HG02763 (cell line): ENCODE measurements at regions not wholly inside any gene's neighbourhood (a gene's known extent, or its start where the extent isn't known, plus 50 kb on each side); places are given as distances from the start of the nearest gene placed in this dataset.
"Not testable (repeated sequence)": the region's sequence is repeated elsewhere in the genome, so short reads cannot be mapped to it uniquely, and the experiment has no call there.

Source experiments
- ATAC-seq: cut with Tn5 transposase; IDR thresholded peaks from one replicate; pipeline ENCODE4 v1.9.1; 2021; ENCODE audit warnings: mild to moderate bottlenecking, moderate library complexity; ENCODE audit not compliant: unreplicated experiment

DNA sequence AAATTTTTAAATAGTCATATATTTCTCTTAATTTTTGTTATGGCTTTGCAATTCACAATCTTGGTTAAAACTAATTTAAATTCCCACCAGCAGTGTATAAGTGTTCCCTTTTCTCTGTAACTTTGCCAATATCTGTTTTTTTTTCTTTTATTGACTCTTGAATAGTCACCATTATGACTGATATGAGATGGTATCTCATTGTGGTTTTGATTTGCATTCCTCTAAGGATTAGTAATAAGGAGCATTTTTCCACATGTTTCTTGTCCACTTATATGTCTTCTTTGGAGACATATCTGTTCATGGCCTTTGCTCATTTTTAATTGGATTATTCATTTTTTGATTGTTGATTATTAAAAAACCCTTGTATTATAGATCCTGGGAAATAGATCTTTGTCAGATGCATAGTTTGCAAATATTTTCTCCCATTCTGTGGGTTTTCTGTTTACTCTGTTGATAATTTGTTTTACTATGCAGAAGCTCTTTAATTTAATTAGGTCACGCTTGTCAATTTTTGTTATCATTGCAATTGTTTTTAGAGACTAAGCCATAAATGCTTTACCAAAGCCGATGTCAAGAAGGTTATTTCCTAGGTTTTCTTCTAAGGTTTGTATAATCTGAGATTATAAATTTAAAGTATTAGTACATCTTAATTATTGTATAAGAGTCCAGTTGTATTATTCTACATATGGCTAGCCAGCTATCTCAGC lies 610.9 kb downstream of the CHSY3 start:
- ATAC-seq, result no peak

DNA sequence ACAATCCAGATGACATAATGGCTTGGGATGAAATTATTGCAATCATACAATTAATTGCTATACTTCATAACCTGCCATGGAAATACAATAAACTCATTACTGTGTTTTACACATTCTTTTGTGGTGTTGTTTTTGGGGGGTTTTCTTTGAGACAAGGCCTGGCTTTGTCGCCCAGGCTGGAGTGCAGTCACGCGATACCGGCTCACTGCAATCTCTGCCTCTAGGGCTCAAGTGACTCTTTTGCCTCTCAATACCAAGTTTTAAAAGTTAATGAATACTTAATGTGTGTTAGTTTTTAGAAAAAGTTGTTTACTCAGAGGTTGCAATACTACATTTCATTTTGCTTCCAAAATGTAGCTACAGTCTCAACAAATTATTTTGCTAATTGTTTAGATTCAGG lies 598.4 kb downstream of the CHSY3 start:
- ATAC-seq, result no peak

DNA sequence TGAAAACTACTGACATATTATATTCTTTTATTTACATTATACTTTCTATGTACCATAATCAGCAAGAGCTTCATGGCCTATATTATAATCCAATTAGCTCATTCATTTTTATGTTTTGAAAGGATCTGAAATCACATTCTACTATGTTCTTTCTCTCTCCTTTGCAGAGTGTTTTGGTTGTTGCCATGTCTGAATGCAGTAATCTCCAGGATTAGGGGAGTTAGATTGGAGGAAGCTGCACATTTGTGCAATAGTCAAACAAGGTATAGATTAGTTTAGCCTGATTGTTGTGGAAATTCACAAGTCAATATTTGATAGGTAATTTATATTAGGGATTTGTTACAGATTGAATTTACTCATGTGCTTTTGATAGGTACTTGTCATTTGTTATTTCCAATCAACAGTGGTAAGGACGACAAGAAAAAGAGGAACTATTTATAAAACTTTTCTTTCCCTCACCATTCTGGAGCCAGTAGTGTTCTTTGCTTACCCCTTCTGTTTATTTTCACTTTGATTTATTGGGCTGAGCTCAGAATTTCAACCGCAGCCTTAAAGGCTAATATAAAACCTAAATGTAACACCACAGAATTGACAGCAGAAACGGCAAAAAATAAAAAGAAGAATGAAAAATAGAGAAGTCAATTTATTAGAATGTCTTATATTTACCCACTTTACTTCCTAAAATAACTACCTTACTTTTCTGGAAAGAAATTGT lies 597.0 kb downstream of the CHSY3 start:
- ATAC-seq, result no peak

GRCh38 chr5:130500495-130500894 lies 596.2 kb downstream of the CHSY3 start:
- not testable (repeated sequence) for ATAC-seq

DNA sequence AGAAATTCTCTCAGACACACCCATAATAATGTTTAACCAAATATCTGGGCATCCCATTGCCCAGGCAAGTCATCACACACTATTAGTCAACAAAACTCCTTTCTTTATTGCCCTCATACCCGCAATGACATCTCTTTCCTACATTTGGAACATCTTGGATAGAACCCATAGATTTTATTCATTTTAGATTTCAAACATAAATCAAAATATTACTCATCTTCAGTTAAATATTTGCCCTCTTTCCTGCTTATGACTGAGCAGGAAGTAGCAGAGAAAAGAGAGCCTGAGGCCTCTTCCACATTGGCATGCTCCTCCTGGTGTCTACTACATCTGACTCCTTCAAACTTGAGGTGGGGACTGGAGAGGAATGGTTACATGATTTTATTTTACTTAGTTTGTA lies 592.0 kb downstream of the CHSY3 start:
- no peak for ATAC-seq

DNA sequence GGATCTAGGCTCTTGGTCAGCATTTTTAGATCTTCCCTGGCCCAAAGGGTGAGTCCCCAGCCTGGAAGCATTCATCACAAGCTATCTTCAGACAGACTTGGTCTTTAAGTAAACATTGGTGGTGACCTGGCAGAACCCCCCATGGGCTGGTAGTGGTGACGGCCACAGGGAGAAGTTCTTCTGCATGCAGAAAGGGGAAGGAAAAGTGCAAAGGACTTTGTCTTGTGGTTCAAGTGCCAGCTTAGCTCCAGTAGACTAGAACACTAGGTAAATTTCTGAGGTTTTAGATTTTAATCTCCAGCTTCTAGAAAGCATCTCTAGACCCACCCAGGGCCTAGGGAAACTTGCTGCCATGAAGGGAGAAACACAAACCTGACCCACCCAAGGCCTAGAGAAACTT lies 584.0 kb downstream of the CHSY3 start:
- no peak for ATAC-seq

DNA sequence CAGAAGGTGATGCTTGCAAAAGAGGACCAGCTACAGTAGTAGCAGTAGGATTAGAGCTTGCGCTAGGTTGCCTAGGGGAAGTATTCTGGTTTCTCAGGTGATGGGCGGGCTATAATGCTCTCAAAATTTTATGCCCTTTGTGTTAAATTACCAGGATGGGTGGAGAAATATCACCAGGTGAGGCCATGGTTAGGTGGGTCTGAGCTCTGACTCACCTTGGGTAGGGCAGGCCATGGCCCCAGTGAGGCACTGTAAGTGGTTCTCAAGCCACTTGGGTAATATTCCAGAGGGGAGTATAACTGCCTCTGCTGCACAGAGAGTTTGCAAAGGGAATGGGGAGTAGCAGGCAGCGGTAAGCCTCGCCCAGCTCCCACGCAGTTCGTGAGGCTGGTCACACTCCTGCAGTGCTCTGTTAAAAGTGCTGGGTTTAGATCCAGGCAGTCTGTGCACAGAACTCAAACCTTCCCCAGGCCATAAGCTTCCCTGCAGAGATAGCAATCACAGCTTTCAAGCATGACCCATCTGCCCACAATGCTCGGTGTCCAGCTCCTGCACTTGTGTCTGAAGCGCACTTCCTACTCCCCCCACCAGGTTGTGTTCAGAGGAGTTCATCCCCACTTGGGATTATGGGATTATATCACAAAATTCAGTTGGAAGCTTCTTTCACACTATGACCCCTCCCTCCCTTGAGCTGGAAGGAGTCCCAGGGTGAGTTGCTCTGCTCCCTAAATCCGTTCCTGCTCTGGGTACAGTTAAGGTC lies 575.0 kb downstream of the CHSY3 start:
- ATAC-seq, result no peak

DNA sequence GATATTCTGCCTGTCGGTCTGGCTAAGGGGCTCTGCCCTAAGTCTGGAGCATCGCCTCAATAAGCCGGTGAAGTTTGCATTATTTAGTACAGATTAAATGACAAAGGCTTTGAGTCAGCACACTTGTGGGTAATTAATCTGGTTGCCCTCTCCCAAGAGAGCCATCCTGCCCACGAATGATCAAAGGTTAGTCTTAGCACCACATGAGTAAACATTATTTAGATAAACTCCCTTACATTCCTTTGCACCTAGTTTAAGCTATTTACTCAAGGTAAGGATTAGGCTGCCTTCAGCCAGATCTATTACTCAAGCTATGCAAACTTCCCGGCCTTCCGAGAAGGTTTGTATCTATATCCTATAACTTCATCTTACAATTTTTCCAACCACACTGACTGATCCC lies 572.1 kb downstream of the CHSY3 start:
- ATAC-seq, result no peak

DNA sequence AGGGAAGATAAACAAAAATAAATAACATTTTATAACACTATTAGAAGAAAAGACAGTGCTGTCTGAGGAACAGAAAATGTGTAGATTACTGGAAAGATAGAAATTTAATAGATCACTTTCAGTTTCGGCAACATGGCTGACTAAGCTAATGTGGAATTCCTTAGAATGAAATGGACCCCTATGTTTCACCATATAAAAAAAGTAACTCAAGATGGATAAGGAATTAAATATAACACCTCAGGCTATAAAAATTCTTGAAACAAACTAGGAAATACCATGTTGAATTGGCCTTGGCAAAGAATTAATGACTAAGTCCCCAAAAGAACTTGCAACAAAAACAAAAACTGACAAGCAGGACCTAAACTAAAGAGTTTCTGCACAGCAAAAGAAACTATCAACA lies 558.3 kb downstream of the CHSY3 start:
- ATAC-seq, result no peak

GRCh38 chr5:130455175-130455574 lies 550.9 kb downstream of the CHSY3 start:
- no peak for ATAC-seq

- no peak for ATAC-seq
Measured at GRCh38 chr5:130452744-130453143, 548.5 kb downstream of the CHSY3 start.

- no peak for ATAC-seq
Measured at GRCh38 chr5:130436430-130436829, 532.2 kb downstream of the CHSY3 start.

DNA sequence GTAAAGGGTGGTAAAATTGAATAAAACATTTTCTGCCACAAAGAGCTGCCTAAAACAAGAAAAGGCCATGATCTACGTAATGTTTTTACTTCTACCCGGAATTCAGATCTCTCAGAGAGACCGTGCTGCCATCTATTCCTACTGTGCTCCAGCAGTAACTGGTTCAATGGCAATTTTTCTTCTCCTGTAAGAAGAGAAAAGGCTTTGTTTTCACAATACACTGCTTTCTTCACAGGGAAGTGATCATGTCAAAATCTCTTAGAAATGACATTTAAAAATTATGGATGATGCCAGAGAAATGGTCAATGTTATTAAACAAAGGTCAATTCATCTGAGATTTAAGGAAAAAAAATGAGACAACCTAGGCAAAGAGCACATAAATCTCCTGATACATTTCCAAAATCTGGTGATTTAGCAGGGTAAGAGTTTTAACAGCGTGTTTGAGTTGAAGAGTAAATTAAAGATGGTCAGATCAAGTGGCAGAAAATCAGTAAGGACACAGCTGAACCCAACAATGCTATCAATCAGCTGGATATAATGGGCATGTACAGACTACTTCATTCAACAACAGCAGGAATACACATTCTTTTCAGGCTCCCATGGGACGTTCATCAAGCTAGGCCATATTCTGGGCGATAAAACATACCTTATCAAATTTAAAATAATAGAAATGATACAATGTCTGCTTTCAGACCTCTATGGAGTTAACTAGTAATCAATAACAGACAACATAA lies 523.1 kb downstream of the CHSY3 start:
- no peak for ATAC-seq

GRCh38 chr5:130425424-130425823 lies 521.2 kb downstream of the CHSY3 start:
- no peak for ATAC-seq

GRCh38 chr5:130424341-130424740 lies 520.1 kb downstream of the CHSY3 start:
- no peak for ATAC-seq

- no peak for ATAC-seq
Measured at GRCh38 chr5:130402906-130403305, 498.6 kb downstream of the CHSY3 start.

- no peak for ATAC-seq
Measured at GRCh38 chr5:130400091-130400490, 495.8 kb downstream of the CHSY3 start.

DNA sequence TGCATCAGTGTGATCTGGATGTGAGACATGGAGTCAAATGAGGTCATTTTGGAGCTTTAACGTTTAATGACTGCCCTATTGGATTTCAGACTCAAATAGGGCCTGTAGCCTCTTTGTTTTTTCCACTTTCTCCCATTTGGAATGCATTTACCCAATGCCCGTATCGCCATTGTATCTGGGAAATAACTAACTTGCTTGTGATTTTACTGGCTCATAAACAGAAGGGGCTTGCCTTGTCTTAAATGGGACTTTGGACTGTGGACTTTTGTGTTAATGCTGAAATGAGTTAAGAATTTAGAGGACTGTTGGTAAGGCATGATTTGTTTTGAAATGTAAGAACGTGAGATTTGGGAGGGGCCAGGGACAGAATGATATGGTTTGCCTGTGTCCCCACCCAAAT lies 494.6 kb downstream of the CHSY3 start:
- no peak for ATAC-seq

- not testable (repeated sequence) for ATAC-seq
Measured at GRCh38 chr5:130397727-130398126, 493.5 kb downstream of the CHSY3 start.

DNA sequence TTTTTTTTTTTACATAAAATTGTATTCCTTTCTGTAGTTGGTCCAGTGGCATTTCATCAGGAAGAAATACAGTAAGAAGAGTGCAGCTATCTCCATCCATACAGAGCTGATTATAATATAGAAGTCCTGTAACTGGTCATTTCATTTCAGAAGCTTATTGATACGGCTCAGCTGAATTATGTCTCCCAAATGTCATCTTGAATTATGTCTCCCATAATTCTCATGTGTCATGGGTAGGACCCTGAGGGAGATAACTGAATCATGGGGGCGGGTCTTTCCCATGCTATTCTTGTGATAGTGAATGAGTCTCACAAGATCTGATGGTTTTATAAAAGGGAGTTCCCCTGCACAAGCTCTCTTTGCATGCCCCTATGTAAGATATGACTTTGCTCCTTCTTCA lies 492.9 kb downstream of the CHSY3 start:
- ATAC-seq, result no peak

GRCh38 chr5:130391727-130392264 lies 487.5 kb downstream of the CHSY3 start:
- not testable (repeated sequence) for ATAC-seq
